ENCODE measurements at regions not wholly inside any gene's neighbourhood (a gene's known extent, or its start where the extent isn't known, plus 50 kb on each side); places are given as distances from the start of the nearest gene placed in this dataset.
A peak's percentile ranks its signal among the peaks of the same experiment; 100 is the strongest.

GRCh38 chr11:23540101-23540561, 679.9 kb upstream of the CCDC179 start:
- DNase-seq (ENCODE audit: insufficient read length, low spot score): peak; percentile 47
- FAIRE-seq: no peak

DNA sequence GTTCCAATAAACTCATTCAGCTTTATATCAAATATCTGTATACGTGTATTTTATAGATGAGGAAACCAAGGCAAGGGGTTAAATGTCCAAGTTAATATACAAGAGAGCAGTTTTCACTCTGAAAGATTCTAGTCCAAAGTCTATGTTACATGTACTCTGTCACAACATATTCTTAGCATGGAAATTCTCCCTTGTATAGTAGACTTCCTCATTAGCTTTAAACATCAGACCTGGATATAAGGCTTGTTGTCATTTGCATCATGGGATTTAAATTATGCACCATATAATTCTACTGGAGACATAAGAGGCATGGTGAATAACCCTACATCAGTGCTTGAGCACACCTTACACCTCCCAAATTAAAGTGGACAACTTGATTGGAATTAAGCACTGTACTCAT, 681.9 kb upstream of the CCDC179 start:
- FAIRE-seq (no peak), DNase-seq (ENCODE audit: insufficient read length, low spot score) (no peak)

GRCh38 chr11:23542816-23543215, 682.5 kb upstream of the CCDC179 start:
- FAIRE-seq (no peak), DNase-seq (ENCODE audit: insufficient read length, low spot score) (no peak)

DNA sequence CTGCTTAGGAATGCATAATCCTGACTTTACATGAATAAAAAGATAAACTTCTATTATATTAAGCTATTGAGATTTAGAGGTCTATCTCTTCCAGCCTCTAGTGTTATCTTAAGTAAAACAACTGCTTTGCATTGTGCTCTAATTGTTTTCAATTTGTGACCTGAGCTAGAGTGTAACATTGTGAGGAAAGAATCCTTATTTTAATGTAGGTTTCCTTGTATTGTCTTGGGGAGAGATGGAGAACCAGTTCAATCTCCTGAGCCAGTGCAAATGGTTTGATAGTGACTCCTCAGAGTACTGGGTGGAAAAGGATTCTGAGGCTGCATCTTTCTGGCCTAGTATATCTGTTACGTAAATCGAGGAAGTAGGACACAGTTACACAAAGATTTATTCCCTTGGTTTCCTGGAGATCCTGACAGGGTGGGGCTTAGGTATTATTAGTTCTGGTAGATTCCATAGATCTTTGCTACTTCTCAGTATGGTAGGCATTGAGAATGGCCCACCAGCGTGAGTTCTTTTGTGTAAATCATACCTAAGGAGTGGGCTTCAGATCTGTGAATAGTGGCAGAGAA, 683.5 kb upstream of the CCDC179 start:
- FAIRE-seq (no peak), DNase-seq (ENCODE audit: insufficient read length, low spot score) (no peak)

- DNase-seq (ENCODE audit: insufficient read length, low spot score) (no peak), FAIRE-seq (no peak)
Observed at GRCh38 chr11:23551706-23552105, 691.4 kb upstream of the CCDC179 start.

DNA sequence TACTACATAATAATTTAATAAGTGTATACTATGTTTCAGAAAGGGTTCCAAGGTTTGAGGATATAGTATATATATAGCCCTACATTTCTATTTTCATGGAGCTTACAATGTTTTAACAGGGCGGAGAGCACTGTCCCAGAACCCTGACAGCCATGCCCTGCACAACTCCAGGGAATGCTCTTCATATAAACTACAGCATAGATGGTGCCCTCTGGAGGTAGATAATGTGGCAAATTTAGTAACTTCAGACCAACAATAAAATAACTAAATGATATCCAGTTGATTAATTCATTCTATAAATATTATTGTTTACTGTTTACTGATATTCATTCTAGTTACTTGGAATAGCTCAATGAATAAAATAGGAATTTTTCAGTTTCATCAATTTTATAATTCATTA, 693.7 kb upstream of the CCDC179 start:
- FAIRE-seq (no peak), DNase-seq (ENCODE audit: insufficient read length, low spot score) (no peak)

- DNase-seq (ENCODE audit: insufficient read length, low spot score) (peak; percentile 2), FAIRE-seq (no peak)
Observed at GRCh38 chr11:23555085-23555484, 694.8 kb upstream of the CCDC179 start.

DNA sequence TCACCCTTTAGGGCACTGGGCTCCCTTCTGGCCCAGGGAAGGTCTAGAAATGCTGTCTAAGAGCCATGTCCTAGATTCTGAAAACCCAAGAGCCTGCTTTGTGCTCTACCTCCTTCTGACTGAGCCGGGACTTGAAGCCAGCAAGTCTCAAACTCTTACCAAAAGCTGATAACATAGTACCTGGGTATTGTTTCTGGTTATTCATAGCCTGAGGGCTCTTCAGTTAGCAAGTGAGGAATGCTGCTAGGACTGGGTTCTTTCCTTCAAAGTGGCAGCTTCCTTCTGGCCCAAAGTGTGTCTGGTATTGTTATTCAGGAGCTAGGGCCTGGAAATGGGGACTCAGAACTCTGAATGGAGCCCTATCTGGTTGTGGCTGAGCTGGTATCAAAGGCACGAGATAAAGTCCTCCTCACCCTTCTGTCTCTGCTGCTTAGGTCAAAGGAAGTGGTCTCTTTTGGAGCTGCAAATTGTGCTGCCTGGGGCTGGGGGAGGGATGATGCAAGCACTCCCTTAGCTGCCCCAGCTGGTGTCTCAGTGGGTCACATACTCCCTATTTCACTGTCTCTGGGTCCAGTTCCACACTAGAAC, 696.0 kb upstream of the CCDC179 start:
- DNase-seq (ENCODE audit: insufficient read length, low spot score) (no peak), FAIRE-seq (no peak)

- DNase-seq (ENCODE audit: insufficient read length, low spot score) (no peak), FAIRE-seq (no peak)
Observed at GRCh38 chr11:23563591-23563990, 703.3 kb upstream of the CCDC179 start.

DNA sequence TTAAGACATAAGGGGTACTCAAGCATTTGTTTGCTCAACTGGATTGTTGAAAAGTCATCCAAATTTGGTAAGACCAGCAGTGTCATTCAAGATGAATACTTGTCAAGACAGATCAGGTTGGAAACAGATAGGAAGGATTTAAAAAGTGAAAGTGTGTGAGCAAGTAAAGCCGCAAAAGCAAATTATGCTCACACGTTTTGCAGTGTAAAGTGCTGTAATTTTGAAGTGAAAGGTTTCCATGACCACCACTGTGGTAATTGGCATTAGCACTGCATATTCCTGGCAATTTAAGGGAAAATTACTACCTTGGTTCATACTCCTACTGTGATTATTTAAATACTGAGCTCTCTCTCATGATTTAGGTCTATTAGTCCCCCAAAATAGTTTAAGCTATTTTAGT, 704.1 kb upstream of the CCDC179 start:
- no peak for DNase-seq (ENCODE audit: insufficient read length, low spot score)
- FAIRE-seq: no peak

DNA sequence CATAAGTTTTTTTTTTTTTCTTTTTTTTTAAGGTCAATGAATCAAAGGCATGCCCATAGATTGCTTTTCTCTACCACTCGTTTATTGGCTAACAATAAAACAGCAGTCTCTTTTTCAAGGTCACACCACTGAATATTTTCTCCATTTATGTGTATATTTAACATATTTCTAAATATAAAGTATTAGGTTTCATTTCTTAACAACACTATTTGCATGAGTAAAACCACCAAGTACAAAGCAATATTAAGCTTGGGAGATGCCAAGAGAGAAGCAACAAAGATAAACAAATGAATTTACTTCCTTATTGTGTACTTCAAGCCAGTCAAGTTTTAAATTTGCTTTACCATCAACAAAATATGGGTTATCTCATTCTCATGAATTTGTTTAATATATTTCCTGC, 708.9 kb upstream of the CCDC179 start:
- FAIRE-seq: no peak
- DNase-seq (ENCODE audit: insufficient read length, low spot score): no peak

- DNase-seq (ENCODE audit: insufficient read length, low spot score): no peak
- no peak for FAIRE-seq
Observed at GRCh38 chr11:23569547-23569946, 709.3 kb upstream of the CCDC179 start.

DNA sequence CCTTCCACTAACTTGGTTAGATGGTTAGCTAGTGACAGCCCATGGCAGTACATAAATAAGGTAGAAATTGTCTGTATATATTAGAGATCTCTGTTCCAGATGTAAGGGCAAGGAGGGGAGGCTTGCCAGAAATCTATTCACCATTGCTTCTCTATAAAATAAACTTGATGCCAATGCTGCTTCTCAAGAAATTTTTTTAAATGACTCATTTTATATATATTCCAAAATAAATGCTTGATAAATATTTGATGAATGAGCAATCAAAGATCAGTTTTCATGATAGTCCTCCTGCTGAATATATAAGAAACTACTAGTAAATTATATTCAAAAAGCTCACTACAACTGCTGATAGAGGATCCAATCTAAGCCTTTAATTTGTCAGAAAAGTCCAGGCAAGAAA, 710.6 kb upstream of the CCDC179 start:
- FAIRE-seq: no peak
- no peak for DNase-seq (ENCODE audit: insufficient read length, low spot score)

DNA sequence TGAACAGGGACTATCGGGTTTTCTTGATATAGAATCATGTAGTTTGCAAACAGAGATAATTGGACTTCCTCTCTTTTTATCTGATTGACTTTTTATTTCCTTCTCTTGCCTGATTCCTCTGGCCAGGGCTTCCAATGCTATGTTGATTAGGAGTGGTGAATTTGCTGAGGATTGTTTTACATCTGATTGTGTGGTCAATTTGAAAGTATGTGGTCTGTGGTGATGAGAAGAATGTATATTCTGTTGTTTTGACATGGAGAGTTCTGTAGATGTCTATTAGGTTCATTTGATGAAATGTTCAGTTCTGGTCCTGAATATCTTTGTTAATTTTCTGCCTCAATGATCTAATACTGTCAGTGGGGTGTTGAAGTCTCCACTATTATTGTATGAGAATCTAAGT, 713.2 kb upstream of the CCDC179 start:
- DNase-seq (ENCODE audit: insufficient read length, low spot score): no peak
- no peak for FAIRE-seq

DNA sequence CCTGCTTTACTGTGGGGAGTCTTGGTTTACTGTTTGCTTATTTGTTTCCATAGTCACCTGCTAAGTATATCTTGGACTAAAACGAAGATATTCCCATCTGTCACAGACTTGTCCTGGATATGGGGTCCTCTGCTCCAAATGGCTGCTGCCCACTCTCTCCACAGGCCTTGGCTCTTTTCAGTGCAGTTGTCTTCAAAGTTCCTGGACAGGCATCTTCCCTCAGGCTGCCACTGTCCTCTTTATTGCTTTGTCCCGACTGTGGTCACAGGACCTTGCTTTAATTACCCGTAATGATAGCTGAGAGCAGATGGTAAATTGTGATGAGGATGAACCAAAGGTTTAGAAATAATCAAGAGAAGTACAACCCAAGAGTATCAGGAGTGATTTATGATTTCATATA, 713.9 kb upstream of the CCDC179 start:
- DNase-seq (ENCODE audit: insufficient read length, low spot score) (no peak), FAIRE-seq (no peak)

DNA sequence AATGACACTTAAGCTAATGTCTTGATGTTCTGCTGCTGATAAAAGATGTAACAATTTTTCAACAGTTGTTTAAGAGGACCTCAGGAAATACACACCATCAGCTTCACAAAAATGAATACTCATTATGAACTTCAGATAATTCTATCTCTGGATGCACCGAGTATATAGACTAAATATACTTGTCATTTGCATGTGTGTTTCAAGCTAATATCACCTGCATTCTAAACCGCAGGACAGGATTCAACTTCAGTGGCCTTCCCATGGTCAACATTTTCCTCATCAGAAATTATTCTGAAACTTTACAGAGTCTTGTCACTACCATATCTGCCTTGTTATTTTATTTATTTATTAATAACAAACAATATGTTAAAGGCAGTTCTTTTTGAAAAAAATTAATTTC, 717.0 kb upstream of the CCDC179 start:
- FAIRE-seq (no peak), DNase-seq (ENCODE audit: insufficient read length, low spot score) (no peak)

- FAIRE-seq (no peak), DNase-seq (ENCODE audit: insufficient read length, low spot score) (no peak)
Observed at GRCh38 chr11:23585416-23586104, 725.3 kb upstream of the CCDC179 start.

DNA sequence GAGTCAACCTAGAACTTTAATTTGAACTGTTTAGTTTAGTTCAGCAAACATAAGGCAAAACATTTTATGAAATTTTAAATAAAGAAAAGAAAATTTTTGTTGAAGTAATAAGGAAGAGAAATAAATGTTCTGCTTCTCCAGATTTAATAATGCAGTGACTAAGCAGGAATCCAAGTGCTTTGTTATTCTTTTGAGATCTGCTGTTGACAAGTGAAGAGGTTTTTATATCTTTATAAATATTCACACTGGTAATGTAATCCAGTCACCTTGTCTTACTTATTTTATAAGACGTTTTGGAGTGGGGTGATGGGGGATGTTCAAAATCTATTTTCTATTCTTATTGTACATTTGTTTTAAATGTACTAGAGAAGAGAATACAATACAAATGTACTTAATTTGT, 725.9 kb upstream of the CCDC179 start:
- no peak for FAIRE-seq
- DNase-seq (ENCODE audit: insufficient read length, low spot score): no peak

- no peak for FAIRE-seq
Observed at GRCh38 chr11:23590596-23591308, 730.5 kb upstream of the CCDC179 start.

GRCh38 chr11:23594755-23595154, 734.5 kb upstream of the CCDC179 start:
- DNase-seq (ENCODE audit: insufficient read length, low spot score): no peak
- FAIRE-seq: no peak

More at GRCh38 chr11:23590596-23591308, 730.5 kb upstream of the CCDC179 start:
- no peak for DNase-seq (ENCODE audit: insufficient read length, low spot score)

DNA sequence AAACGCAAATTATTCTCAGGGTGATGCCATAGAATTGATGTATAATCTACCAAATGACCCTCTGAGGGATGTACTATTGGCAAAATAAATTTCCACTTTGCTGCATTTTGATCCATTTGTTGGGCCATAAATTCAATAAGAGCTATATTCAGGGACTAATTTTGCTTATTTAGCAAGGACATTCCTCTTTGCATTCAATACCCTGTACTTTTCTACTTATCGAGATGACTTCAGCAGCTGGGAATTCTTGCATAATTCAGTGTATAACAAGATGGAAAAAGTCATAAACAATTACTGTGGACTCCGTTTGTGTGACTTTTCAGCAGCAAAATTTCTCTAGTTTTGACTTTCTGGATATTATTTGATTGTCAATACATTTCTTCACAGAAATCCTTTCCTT, 744.7 kb upstream of the CCDC179 start:
- DNase-seq (ENCODE audit: insufficient read length, low spot score) (no peak), FAIRE-seq (no peak)

- FAIRE-seq: no peak
- no peak for DNase-seq (ENCODE audit: insufficient read length, low spot score)
Observed at GRCh38 chr11:23606191-23606590, 745.9 kb upstream of the CCDC179 start.
